Activated naive CD4-positive, alpha-beta T cell treated with anti-CD3 and anti-CD28 coated beads, Interleukin-2, amount 50 U/mL, for 24 hours (primary cell): ENCODE measurements at regions not wholly inside any gene's neighbourhood (a gene's known extent, or its start where the extent isn't known, plus 50 kb on each side); places are given as distances from the start of the nearest gene placed in this dataset.
"Not testable (repeated sequence)": the region's sequence is repeated elsewhere in the genome, so short reads cannot be mapped to it uniquely, and the experiment has no call there.

Experiments
- H3K27ac Mint-ChIP-seq: one replicate; pipeline ENCODE4 v1.8.0; 2021; ENCODE audit warnings: mild to moderate bottlenecking, mixed read lengths
- H3K27me3 Mint-ChIP-seq: one replicate; pipeline ENCODE4 v1.8.0; 2021; ENCODE audit warnings: mixed read lengths
- H3K36me3 Mint-ChIP-seq: one replicate; pipeline ENCODE4 v1.8.0; 2021; ENCODE audit warnings: mixed read lengths
- H3K4me1 Mint-ChIP-seq: one replicate; pipeline ENCODE4 v1.8.0; 2021; ENCODE audit warnings: mixed read lengths
- H3K4me3 Mint-ChIP-seq: one replicate; pipeline ENCODE4 v1.8.0; 2021; ENCODE audit warnings: mild to moderate bottlenecking, mixed read lengths
- H3K9me3 Mint-ChIP-seq: one replicate; pipeline ENCODE4 v1.8.0; 2021; ENCODE audit warnings: mixed read lengths

- Mint-ChIP-seq H3K36me3 (no peaks in the 10 kb centered on the region), H3K27ac (no peak overlapping the region), H3K9me3 (no peaks in the 10 kb centered on the region), H3K4me3 (no peak overlapping the region), H3K4me1 (no peaks in the 10 kb centered on the region), H3K27me3 (no peaks in the 10 kb centered on the region)
These were observed 285.3 kb upstream of the KYNU start for GRCh38 chr2:142592171-142592570.

GRCh38 chr2:142591420-142591819 lies 286.0 kb upstream of the KYNU start:
- Mint-ChIP-seq H3K27me3 (no peaks in the 10 kb centered on the region), H3K36me3 (no peaks in the 10 kb centered on the region), H3K9me3 (no peaks in the 10 kb centered on the region), H3K27ac (no peak overlapping the region), H3K4me1 (no peaks in the 10 kb centered on the region), H3K4me3 (no peak overlapping the region)

- Mint-ChIP-seq H3K27me3 (no peaks in the 10 kb centered on the region), H3K4me3 (no peak overlapping the region), H3K4me1 (no peaks in the 10 kb centered on the region), H3K9me3 (no peaks in the 10 kb centered on the region), H3K36me3 (no peaks in the 10 kb centered on the region), H3K27ac (no peak overlapping the region)
These were observed 289.2 kb upstream of the KYNU start for GRCh38 chr2:142588269-142588668.

- Mint-ChIP-seq H3K36me3 (no peaks in the 10 kb centered on the region), H3K9me3 (no peaks in the 10 kb centered on the region), H3K4me1 (no peaks in the 10 kb centered on the region), H3K4me3 (no peak overlapping the region), H3K27ac (no peak overlapping the region), H3K27me3 (no peaks in the 10 kb centered on the region)
These were observed 290.5 kb upstream of the KYNU start for GRCh38 chr2:142586693-142587580.

GRCh38 chr2:142585785-142586184 lies 291.7 kb upstream of the KYNU start:
- H3K36me3 Mint-ChIP-seq: no peaks in the 10 kb centered on the region
- no peaks in the 10 kb centered on the region for H3K4me1 Mint-ChIP-seq
- no peak overlapping the region for H3K4me3 Mint-ChIP-seq
- no peak overlapping the region for H3K27ac Mint-ChIP-seq
- no peaks in the 10 kb centered on the region for H3K27me3 Mint-ChIP-seq
- H3K9me3 Mint-ChIP-seq: no peaks in the 10 kb centered on the region

GRCh38 chr2:142582317-142582716 lies 295.1 kb upstream of the KYNU start:
- Mint-ChIP-seq H3K4me3 (no peak overlapping the region), H3K4me1 (no peaks in the 10 kb centered on the region), H3K27ac (no peak overlapping the region), H3K36me3 (no peaks in the 10 kb centered on the region), H3K27me3 (no peaks in the 10 kb centered on the region), H3K9me3 (peaks cover 3% of the 10 kb centered on the region)

- Mint-ChIP-seq H3K4me1 (no peaks in the 10 kb centered on the region), H3K9me3 (peaks cover 3% of the 10 kb centered on the region), H3K4me3 (no peak overlapping the region), H3K27me3 (no peaks in the 10 kb centered on the region), H3K36me3 (no peaks in the 10 kb centered on the region), H3K27ac (no peak overlapping the region)
These were observed 296.0 kb upstream of the KYNU start for GRCh38 chr2:142581491-142581890.

- Mint-ChIP-seq H3K36me3 (no peaks in the 10 kb centered on the region), H3K4me1 (no peaks in the 10 kb centered on the region), H3K27me3 (no peaks in the 10 kb centered on the region), H3K9me3 (peaks cover 3% of the 10 kb centered on the region), H3K4me3 (no peak overlapping the region), H3K27ac (no peak overlapping the region)
These were observed 296.8 kb upstream of the KYNU start for GRCh38 chr2:142580691-142581090.

- no peaks in the 10 kb centered on the region for H3K27me3 Mint-ChIP-seq
- no peak overlapping the region for H3K4me3 Mint-ChIP-seq
- peaks cover 14% of the 10 kb centered on the region for H3K9me3 Mint-ChIP-seq
- no peaks in the 10 kb centered on the region for H3K4me1 Mint-ChIP-seq
- H3K27ac Mint-ChIP-seq: no peak overlapping the region
- H3K36me3 Mint-ChIP-seq: no peaks in the 10 kb centered on the region
These were observed 301.9 kb upstream of the KYNU start for GRCh38 chr2:142575561-142575960.

GRCh38 chr2:142574388-142574787 lies 303.1 kb upstream of the KYNU start:
- H3K4me1 Mint-ChIP-seq: no peaks in the 10 kb centered on the region
- no peak overlapping the region for H3K4me3 Mint-ChIP-seq
- H3K36me3 Mint-ChIP-seq: no peaks in the 10 kb centered on the region
- no peak overlapping the region for H3K27ac Mint-ChIP-seq
- no peaks in the 10 kb centered on the region for H3K27me3 Mint-ChIP-seq
- peaks cover 14% of the 10 kb centered on the region for H3K9me3 Mint-ChIP-seq

- Mint-ChIP-seq H3K4me3 (no peak overlapping the region), H3K27me3 (no peaks in the 10 kb centered on the region), H3K27ac (no peak overlapping the region), H3K4me1 (no peaks in the 10 kb centered on the region), H3K9me3 (peaks cover 11% of the 10 kb centered on the region), H3K36me3 (no peaks in the 10 kb centered on the region)
These were observed 304.9 kb upstream of the KYNU start for GRCh38 chr2:142572346-142573132.

GRCh38 chr2:142571934-142572333 lies 305.5 kb upstream of the KYNU start:
- no peaks in the 10 kb centered on the region for H3K36me3 Mint-ChIP-seq
- H3K27ac Mint-ChIP-seq: no peak overlapping the region
- H3K27me3 Mint-ChIP-seq: no peaks in the 10 kb centered on the region
- no peak overlapping the region for H3K4me3 Mint-ChIP-seq
- H3K4me1 Mint-ChIP-seq: no peaks in the 10 kb centered on the region
- peaks cover 11% of the 10 kb centered on the region for H3K9me3 Mint-ChIP-seq

GRCh38 chr2:142562900-142563299 lies 314.6 kb upstream of the KYNU start:
- no peaks in the 10 kb centered on the region for H3K9me3 Mint-ChIP-seq
- H3K27ac Mint-ChIP-seq: no peak overlapping the region
- no peaks in the 10 kb centered on the region for H3K4me1 Mint-ChIP-seq
- H3K36me3 Mint-ChIP-seq: no peaks in the 10 kb centered on the region
- H3K4me3 Mint-ChIP-seq: no peak overlapping the region
- no peaks in the 10 kb centered on the region for H3K27me3 Mint-ChIP-seq

GRCh38 chr2:142561656-142562055 lies 315.8 kb upstream of the KYNU start:
- H3K36me3 Mint-ChIP-seq: no peaks in the 10 kb centered on the region
- no peak overlapping the region for H3K27ac Mint-ChIP-seq
- no peaks in the 10 kb centered on the region for H3K4me1 Mint-ChIP-seq
- no peaks in the 10 kb centered on the region for H3K27me3 Mint-ChIP-seq
- no peaks in the 10 kb centered on the region for H3K9me3 Mint-ChIP-seq
- H3K4me3 Mint-ChIP-seq: no peak overlapping the region

- Mint-ChIP-seq H3K4me1 (no peaks in the 10 kb centered on the region), H3K36me3 (no peaks in the 10 kb centered on the region), H3K4me3 (no peak overlapping the region), H3K27me3 (no peaks in the 10 kb centered on the region), H3K27ac (no peak overlapping the region), H3K9me3 (no peaks in the 10 kb centered on the region)
These were observed 320.1 kb upstream of the KYNU start for GRCh38 chr2:142557391-142557790.

GRCh38 chr2:142545999-142546398 lies 331.5 kb upstream of the KYNU start:
- not testable (repeated sequence) for H3K27ac Mint-ChIP-seq, H3K36me3 Mint-ChIP-seq, H3K4me3 Mint-ChIP-seq, H3K27me3 Mint-ChIP-seq, H3K4me1 Mint-ChIP-seq
- H3K9me3 Mint-ChIP-seq: peaks cover 11% of the 10 kb centered on the region
